Tibial nerve (tissue), 4 donors: ENCODE measurements at regions not wholly inside any gene's neighbourhood (a gene's known extent, or its start where the extent isn't known, plus 50 kb on each side); places are given as distances from the start of the nearest gene placed in this dataset.

Experiments
- DNase-seq, 2 donors: peaks; one replicate each; pipeline ENCODE4 v3.0.0-alpha.2; 2019; ENCODE audit warnings: low spot score in 2 of 2
- H3K27ac ChIP-seq, 4 donors: fragments of 200-600 bp; sonication (generic) in 3 of 4; one replicate each; pipeline ENCODE4 v1.5.1; 2017 to 2019; ENCODE audit warnings: mild to moderate bottlenecking in 1 of 4
- H3K27me3 ChIP-seq, 2 donors: fragments of 200-600 bp; sonication (generic) in 1 of 2; one replicate each; pipeline versions ENCODE4 v1.5.1 to v1.6.0; 2017 to 2019
- H3K36me3 ChIP-seq, 3 donors: fragments of 200-600 bp; sonication (generic); one replicate each; pipeline ENCODE4 v1.5.1; 2018 to 2019
- H3K4me1 ChIP-seq, 4 donors: fragments of 200-600 bp; sonication (generic) in 3 of 4; one replicate each; pipeline ENCODE4 v1.5.1; 2017 to 2019
- H3K4me3 ChIP-seq, 4 donors: fragments of 200-600 bp; sonication (generic) in 3 of 4; one replicate each; pipeline ENCODE4 v1.5.1; 2017 to 2019; ENCODE audit warnings: mild to moderate bottlenecking in 1 of 4, moderate library complexity in 1 of 4
- H3K9me3 ChIP-seq, 4 donors: fragments of 200-600 bp; sonication (generic) in 3 of 4; one replicate each; pipeline ENCODE4 v1.5.1; 2017 to 2019
- EP300 ChIP-seq, 2 donors: sonication (generic); formaldehyde crosslinking; IDR thresholded peaks; one replicate each; pipeline ENCODE4 v1.6.1; 2017; ENCODE audit warnings: antibody characterized with exemption in 2 of 2, mild to moderate bottlenecking in 1 of 2
- POLR2A ChIP-seq, 2 donors: fragments of 450-650 bp; IDR thresholded peaks; one replicate each; pipeline ENCODE4 v1.6.1; 2017; ENCODE audit warnings: antibody characterized with exemption in 2 of 2, mild to moderate bottlenecking in 2 of 2, moderate library complexity in 2 of 2
- WGBS, 2 donors: methylation state at CpG; one replicate each; pipeline ENCODE4 v1.1.5; 2018; 5-methylcytosine and 5-hydroxymethylcytosine counted together
- TF ChIP-seq, protein P1 (sequence below), 5 experiments: fragments of 200-600 bp in 3 of 5; fragments of 450-650 bp in 2 of 5; sonication (generic) in 3 of 5; IDR thresholded peaks; one replicate each; pipeline ENCODE4 v1.5.1; 2016 to 2019; ENCODE audit warnings: antibody characterized with exemption in 5 of 5, mild to moderate bottlenecking in 3 of 5, moderate library complexity in 2 of 5

DNA sequence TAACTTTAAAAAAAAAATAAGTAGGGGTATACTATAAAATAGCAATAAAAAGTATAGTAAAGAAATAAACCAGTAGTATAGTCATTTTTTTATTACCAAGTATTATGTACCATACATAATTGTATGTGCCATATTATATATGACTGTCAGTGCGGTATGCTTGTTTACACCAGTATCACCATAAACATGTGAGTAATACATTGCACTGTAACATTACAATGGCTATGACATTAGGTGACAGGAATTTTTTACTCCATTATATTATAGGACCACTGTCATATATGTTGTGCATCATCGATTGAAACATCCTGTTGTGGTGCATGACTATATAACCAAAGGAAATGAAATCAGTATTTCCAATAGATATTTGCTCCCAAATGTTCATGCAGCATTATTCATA lies 176.9 kb upstream of the ARHGAP24 start:
- Histone ChIP-seq H3K4me1 (no peaks in the 10 kb centered on the region), H3K27me3 (no peaks in the 10 kb centered on the region), H3K36me3 (no peaks in the 10 kb centered on the region), H3K27ac (no peak overlapping the region), H3K4me3 (no peak overlapping the region), H3K9me3 (peaks cover 0 to 4% (median 0%) of the 10 kb centered on the region in 4 donors)
- WGBS, 2 donors = 94 to 97% methylated on average over 2 of the region's 2 CpGs
- DNase-seq = no peak
- TF ChIP-seq, protein P1, sequence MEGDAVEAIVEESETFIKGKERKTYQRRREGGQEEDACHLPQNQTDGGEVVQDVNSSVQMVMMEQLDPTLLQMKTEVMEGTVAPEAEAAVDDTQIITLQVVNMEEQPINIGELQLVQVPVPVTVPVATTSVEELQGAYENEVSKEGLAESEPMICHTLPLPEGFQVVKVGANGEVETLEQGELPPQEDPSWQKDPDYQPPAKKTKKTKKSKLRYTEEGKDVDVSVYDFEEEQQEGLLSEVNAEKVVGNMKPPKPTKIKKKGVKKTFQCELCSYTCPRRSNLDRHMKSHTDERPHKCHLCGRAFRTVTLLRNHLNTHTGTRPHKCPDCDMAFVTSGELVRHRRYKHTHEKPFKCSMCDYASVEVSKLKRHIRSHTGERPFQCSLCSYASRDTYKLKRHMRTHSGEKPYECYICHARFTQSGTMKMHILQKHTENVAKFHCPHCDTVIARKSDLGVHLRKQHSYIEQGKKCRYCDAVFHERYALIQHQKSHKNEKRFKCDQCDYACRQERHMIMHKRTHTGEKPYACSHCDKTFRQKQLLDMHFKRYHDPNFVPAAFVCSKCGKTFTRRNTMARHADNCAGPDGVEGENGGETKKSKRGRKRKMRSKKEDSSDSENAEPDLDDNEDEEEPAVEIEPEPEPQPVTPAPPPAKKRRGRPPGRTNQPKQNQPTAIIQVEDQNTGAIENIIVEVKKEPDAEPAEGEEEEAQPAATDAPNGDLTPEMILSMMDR (IDR thresholded peaks at IDR 0.05) = no peak
- TF ChIP-seq EP300 (IDR thresholded peaks at IDR 0.05) (no peak), POLR2A (IDR thresholded peaks at IDR 0.05) (no peak)

- no peaks in the 10 kb centered on the region for H3K36me3 ChIP-seq
- H3K4me3 ChIP-seq = no peak overlapping the region
- H3K27ac ChIP-seq = no peak overlapping the region
- H3K9me3 ChIP-seq = no peaks in the 10 kb centered on the region
- no peaks in the 10 kb centered on the region for H3K27me3 ChIP-seq
- H3K4me1 ChIP-seq = no peaks in the 10 kb centered on the region
- WGBS, 2 donors = 73 to 100% methylated on average over 1 to 3 of the region's 3 CpGs
- no peak for DNase-seq
- TF ChIP-seq POLR2A (IDR thresholded peaks at IDR 0.05) = no peak
- TF ChIP-seq, protein P1 (IDR thresholded peaks at IDR 0.05) = no peak
- no peak for TF ChIP-seq EP300 (IDR thresholded peaks at IDR 0.05)
Measured at GRCh38 chr4:85302193-85302736, 172.7 kb upstream of the ARHGAP24 start.

GRCh38 chr4:85302756-85303155 lies 172.2 kb upstream of the ARHGAP24 start:
- TF ChIP-seq POLR2A (IDR thresholded peaks at IDR 0.05) = no peak
- TF ChIP-seq, protein P1 (IDR thresholded peaks at IDR 0.05) = no peak
- no peak for TF ChIP-seq EP300 (IDR thresholded peaks at IDR 0.05)
- Histone ChIP-seq H3K27ac (no peak overlapping the region), H3K27me3 (no peaks in the 10 kb centered on the region), H3K4me1 (no peaks in the 10 kb centered on the region), H3K36me3 (no peaks in the 10 kb centered on the region), H3K9me3 (no peaks in the 10 kb centered on the region), H3K4me3 (no peak overlapping the region)
- 76 to 81% methylated on average over 4 of the region's 4 CpGs for WGBS, 2 donors
- no peak for DNase-seq

GRCh38 chr4:85318415-85318814 lies 156.5 kb upstream of the ARHGAP24 start:
- H3K4me1 ChIP-seq = no peaks in the 10 kb centered on the region
- TF ChIP-seq EP300 (IDR thresholded peaks at IDR 0.05) = no peak
- no peak for TF ChIP-seq POLR2A (IDR thresholded peaks at IDR 0.05)
- TF ChIP-seq, protein P1 (IDR thresholded peaks at IDR 0.05) = no peak
- no peaks in the 10 kb centered on the region for H3K36me3 ChIP-seq
- no peak overlapping the region for H3K4me3 ChIP-seq
- no peaks in the 10 kb centered on the region for H3K27me3 ChIP-seq
- DNase-seq = no peak
- no peak overlapping the region for H3K27ac ChIP-seq
- H3K9me3 ChIP-seq = peaks cover 0 to 25% (median 0%) of the 10 kb centered on the region in 4 donors

- no peak for DNase-seq
- H3K9me3 ChIP-seq = peaks cover 0 to 5% (median 0%) of the 10 kb centered on the region in 4 donors
- no peaks in the 10 kb centered on the region for H3K36me3 ChIP-seq
- H3K27me3 ChIP-seq = no peaks in the 10 kb centered on the region
- no peaks in the 10 kb centered on the region for H3K4me1 ChIP-seq
- H3K4me3 ChIP-seq = no peak overlapping the region
- no peak overlapping the region for H3K27ac ChIP-seq
- TF ChIP-seq POLR2A (IDR thresholded peaks at IDR 0.05) (no peak), EP300 (IDR thresholded peaks at IDR 0.05) (no peak)
- TF ChIP-seq, protein P1 (IDR thresholded peaks at IDR 0.05) = no peak
Measured at GRCh38 chr4:85358831-85359230, 116.1 kb upstream of the ARHGAP24 start.
